Nucleus accumbens (tissue), 56 donors: ENCODE measurements at regions not wholly inside any gene's neighbourhood (a gene's known extent, or its start where the extent isn't known, plus 50 kb on each side); places are given as distances from the start of the nearest gene placed in this dataset.
"Not testable (repeated sequence)": the region's sequence is repeated elsewhere in the genome, so short reads cannot be mapped to it uniquely, and the experiment has no call there.

Source experiments
- DNase-seq, 56 donors: peaks; one replicate each; lab custom pipeline; 2025; lab: John Stamatoyannopoulos, UW

DNA sequence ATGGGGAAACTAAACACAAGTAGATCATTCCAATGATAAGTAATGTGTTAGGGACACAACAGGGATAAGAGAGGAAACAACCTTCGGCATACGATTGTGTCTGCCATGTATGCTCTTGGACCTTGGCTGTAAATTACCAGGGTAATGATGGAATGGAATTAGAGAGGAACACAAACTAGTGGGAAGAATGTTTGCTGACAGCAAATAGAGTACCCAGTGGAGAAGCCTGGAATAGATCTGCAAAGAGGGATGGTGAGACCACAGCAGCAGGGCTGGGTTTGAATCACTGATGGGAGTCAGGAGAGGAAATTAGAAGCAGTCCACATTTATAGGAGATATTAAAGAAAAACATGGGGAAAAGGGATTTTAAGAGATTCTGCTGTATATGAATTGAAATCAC lies 172.8 kb downstream of the LRIG3 start:
- no peak for DNase-seq

DNA sequence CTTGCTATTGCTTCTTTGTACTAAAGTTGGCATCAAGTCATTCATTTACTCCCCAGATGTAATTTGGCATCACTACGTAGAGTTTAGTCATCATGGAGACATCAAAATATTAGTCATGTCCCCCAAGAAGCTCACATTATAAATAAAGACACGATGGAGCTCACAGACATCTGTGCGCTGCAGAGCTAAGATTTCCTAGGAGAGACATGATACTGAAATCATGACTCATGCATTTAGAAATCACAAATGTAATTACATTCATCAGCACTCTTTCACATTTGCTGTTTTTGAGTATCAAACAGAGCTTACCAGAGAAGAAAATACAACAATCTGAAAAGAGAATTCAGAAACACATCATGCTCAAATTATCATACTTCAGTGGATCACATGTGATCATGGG lies 169.8 kb downstream of the LRIG3 start:
- peak in 7 of 56 donors; percentile 1 to 29 (median 15) for DNase-seq

DNA sequence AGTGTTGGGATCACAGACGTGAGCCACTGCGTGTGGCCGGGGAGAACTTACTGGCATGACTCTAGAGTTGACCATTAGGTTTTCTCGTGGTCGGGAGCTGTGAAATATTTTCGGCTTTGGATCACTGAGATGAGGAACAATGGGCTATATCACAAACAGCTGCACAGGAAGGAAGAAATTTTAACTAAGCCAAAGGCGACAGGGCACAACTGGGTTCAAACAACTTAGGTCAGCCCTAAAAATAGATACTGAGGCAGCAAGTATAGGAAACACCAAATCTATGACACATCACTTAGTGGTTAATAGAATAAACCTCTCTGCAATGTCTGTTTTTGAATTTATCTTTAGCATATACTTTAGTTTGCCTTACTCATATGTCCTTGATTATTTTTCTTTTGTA lies 162.9 kb downstream of the LRIG3 start:
- no peak for DNase-seq

DNA sequence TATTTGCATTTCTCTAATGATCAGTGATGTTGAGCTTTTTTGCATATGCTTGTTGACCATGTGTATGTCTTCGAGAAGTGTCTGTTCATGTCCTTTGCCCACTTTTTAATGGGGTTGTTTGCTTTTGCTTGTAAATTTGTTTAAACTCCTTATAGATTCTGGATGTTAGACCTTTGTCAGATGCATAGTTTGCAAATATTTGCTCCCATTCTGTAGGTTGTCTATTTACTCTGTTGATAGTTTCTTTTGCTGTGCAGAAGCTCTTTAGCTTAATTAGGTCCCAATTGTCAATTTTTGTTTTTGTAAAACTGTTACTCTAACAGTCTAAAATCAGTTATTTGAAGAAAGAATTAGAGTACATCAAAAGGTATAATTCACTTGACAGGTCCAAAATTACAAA lies 160.6 kb downstream of the LRIG3 start:
- not testable (repeated sequence) for DNase-seq

DNA sequence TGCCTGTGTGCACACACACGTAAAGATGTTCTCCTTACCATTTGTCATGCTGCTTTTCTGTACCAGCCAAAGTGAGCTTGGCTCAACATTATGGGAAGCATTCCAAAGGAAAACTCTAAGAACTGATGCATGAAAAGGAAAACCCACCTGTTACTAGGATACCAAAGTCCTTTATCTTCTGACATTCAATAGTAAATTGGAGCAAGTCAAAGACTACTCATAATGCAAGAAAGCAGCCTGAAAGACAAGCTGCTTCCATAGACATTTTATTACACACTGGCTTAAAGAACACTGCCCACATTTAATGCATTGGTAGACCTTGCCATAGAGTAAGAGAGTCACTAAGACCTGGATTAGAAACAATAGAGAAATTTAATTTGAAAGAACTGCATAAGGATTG lies 159.0 kb downstream of the LRIG3 start:
- DNase-seq = no peak

DNA sequence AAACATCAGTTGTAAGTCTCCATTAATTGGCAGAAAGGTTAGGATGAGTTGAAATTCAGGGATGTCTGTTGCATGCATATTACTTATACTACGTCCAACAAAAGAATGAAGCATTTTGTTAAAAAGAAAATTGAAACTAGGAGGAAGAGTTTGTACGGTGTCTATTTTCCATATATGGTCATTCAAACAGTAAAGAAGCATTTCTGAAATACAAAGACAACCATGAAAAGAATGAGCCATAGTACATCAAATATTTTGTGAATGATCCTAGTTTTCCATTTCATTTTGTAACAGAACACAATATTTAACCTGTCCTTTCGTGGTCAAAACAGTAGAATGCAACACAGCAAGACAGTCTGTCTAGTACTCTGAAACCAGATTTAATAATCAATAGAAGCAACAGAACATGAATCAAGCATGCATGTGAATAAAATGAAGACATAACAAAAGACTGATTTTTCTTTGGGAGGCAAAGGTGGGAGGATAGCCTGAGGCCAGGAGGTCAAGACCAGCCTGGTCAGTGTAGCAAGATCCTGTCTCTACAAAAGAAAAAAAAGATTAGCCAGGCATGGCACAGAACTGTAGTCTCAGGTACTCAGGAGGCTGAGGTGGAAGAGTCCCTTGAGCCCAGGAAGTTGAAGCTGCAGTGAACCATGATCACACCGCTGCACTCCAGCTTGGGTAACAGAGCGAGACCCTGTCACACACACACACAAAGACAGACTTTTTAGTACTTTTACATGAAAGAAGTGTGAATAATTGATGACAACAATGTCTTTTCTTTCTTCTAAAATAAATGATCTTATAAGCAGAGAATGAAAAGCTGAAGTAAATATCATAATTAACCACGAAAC lies 156.0 kb downstream of the LRIG3 start:
- no peak for DNase-seq

DNA sequence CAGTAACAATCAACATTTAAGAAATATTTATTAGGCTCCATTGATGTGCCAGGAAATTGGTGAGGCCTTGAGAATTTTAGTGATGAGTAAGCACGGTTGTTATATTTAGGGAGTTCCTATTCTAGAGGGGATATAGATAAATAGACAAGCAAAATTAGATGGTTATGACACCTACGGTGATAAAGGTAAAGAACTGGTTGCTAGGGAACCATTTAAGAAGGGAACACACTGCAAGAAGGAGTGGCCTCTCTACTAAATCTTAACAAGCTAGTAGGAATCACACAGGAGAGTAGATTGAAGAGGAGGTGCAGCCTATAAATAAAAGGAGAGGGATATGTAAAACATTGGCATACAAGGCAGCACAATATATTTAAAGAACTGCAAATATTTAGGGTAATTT lies 155.2 kb downstream of the LRIG3 start:
- no peak for DNase-seq

DNA sequence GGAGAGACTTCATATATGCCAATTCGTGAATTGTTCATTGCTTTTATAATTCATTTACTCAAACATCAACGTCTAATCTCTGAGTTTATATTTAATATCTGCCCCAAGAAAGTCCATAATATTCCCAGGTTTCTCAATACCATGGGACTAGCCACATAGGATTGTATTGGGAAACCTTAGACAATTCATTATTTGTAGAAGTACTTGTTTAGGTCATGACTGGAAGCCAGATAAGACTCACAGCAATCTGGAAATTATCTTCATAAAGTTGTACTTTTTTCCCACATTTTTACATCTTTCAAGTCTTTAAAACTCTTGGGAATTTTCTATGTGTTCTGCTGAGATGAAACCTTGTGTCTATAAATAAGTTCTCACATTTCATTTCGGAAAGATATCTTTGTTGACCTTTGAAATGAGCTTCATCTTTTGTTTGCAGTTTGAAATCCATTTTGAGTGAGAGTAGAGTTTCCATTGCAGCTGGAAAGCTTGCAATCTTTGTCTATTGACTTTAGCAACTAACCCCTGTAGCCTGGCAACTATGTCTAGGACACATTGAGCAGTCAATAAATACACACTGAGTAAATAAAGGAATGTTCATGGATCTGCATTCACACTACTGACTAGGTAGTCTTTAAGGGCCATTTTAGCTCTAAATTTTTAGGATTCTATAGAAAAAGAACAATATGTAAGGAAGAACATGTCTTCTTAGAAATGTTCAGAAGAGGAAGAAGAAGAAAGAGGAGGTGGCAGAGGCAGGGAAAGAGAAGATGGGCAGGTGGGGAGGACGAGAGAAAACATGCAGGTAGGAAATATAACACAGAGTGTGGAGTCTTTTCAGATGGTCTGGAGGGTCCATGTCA lies 154.4 kb downstream of the LRIG3 start:
- DNase-seq = no peak

DNA sequence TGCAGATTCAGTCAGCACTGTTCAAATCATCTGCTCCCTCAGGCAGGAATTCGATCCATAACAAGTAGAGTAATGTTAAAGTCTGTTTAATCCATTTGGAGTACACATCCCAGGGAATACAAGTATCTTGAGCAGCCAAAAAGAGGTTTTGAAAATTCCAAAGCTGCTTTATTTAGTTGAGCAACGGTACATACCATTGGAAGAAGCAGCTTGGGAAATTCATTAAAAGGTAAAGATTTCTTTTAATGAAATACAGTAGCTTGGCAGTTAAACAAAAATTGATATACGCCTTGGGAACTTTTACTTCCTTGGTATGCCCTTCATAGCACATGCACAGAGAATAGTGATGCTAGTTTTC lies 153.8 kb downstream of the LRIG3 start:
- no peak for DNase-seq

DNA sequence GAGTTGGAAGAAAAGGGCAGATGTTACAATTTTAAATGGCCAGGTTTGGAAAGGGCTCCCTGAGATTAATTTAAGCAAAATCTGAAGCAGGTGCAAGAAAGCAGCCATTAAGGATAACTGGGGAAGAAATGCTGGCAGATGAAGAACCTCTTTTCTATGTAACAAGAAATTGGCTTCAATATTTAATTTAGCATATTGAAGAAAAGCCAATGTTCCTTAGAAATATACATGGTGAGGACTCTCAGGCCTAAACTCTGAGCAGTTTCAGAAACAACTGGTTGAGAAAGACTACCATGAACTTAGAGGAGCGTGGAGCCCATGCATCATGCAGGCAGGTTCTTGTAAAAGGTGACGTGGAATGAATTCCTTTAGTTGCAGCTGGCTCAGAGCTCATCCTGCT lies 152.8 kb downstream of the LRIG3 start:
- DNase-seq = no peak

DNA sequence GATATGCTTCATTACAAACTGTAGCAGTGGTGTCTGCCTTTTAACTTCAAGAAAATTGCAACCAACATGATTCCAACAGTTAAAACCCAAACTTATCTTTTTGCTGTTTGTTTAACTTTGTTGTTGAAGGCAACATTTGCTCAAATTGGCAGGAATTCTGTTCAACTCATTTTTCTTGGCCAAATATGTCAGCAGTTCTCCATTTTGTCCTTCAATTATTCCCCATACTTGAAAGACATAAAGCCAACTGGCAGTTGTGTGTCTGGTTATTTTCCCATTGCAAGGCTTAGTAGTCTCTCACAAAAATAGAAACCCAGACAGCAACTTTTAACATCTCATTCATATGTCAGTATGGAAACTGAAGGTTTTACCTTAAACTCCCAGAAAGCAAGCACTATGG lies 146.3 kb downstream of the LRIG3 start:
- no peak for DNase-seq

DNA sequence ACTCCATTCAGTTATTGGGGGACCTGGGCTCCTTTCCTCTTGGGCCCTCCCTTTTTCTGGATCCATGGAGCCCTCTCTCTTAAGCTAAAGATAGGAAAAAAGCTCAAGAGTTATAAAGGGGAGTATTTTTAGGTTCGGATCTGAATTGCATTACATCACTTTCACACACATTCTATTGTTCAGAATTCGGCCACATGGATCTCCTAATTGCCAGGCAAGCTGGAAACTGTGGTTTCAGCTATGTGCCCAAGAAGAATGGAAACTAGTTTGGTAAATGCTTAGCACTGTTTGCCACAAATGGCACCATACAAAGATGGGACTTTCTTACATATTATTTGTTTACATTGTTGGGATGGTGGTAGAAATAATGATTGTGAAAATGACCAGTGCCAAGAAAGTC lies 145.6 kb downstream of the LRIG3 start:
- no peak for DNase-seq

DNA sequence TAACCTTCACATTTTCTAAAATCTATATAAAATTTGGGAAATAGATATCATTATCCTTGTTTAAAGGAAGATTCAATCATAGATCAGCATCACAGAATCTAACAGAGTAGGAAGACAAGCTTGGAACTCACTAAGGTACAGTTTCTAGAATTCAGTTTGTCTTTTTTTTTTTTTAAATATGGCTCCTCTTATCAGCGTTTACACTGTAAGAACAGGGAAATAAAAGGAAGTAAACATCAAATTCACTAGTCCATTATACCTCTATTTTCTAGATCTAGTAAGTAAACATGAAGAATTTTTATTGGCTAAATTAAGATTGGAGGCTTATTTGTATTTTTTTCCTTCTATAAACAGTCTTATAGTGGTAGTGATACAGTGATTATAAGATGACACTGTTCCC lies 144.9 kb downstream of the LRIG3 start:
- DNase-seq = no peak

DNA sequence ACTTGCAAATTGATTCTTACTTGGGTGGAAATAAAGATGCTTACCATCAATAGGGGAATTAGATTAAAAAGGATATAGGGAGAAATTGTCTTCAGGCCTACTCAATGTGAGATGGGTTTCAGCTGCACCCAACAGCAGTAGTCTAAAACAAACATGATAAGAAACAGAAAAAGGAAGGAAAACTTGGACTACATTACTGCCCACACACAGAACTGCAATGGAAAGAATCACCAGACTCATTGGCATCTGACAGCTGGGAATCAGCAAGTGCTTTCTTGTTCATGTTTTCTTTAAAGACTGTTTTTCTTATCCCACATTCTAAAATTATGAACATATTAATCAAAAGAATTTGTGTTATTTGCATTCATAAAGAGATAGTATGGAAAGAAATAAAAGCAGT lies 144.2 kb downstream of the LRIG3 start:
- no peak for DNase-seq

DNA sequence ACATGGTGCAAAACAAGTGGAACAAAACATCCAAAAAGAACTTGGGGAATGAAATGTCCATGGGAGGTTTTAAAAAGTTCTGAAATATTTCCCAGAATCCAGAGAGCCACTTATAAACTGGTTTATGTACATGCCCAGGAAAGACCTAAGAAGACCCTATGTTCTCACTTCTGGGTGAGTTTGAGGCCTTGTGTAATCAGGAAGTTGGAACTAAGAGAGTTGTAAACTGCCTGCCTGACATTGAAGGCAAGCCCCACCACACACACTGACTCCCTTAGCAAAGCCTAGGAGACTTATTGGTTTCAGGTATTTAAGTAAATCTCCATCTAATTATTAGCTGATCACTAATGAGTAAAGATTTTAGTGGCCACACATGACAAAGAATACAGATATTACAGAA lies 142.5 kb downstream of the LRIG3 start:
- no peak for DNase-seq

DNA sequence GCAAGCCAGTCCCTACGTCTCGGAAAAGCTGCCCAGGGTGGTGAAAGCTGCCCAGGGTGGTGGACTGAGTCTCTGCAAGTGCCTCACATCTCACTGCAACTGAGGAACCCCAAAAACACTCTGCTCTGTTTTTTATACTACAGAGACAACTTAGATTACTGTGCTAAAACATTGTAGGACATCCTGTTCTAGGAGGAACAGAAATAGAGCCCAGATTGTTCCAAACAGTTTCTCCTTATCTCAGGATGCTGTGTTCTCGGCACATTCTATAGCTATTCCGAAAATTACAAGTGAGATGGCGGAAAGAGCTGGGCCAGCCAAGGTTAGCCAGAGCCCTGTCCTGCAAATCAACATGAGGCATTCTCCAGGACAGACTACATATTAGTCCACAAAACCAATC lies 138.7 kb downstream of the LRIG3 start:
- no peak for DNase-seq

DNA sequence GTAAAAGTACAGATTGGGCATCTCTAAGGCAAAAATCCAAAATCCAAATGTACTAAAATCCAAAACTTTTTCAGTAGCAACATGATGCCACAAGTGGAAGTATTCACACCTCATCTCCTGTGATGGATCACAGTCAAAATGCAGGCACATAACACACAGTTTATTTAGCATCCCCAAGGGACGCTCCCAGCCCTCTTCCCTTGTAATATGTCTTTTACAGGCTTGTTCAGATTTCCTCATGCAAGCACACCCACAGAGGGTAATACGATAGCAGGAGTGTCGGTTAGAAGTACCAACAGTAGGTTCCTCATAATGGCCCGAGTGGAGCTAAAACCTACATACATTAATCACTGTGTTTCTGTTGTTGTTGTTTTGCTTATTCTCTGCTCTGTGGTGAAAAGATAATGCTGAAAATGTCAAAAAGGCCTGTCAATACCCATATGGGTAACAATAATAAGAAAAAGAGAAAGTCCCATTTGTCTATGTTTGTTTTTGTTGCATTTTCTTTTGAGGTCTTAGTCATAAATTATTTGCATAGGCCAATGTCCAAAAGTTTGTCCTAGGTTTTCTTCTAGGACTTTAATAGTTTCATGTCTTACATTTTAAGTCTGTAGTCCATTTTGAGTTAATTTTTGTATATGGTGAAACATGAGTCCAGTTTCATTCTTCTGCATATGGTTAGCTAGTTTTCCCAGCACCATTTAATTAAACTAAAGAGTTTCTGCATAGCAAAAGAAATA lies 133.1 kb downstream of the LRIG3 start:
- no peak for DNase-seq

DNA sequence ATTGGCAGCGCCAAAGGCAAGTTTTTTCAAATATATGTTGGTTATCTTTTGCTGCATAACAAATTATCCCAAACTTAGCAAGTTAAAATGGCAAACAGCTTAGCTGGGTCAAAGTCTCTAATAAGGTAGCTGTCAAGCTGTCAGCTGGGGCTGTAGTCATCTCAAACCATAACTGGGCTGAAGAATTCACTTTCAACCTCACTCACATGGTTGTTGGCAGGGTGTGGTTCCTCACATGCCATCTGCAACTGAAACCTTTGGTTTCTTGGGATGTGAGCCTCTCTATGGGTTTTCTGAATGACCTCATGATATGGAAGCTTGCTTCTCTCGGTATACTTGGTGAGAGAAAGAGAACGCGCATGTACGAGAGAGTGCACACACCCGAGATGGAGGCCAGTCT lies 125.4 kb downstream of the LRIG3 start:
- no peak for DNase-seq

DNA sequence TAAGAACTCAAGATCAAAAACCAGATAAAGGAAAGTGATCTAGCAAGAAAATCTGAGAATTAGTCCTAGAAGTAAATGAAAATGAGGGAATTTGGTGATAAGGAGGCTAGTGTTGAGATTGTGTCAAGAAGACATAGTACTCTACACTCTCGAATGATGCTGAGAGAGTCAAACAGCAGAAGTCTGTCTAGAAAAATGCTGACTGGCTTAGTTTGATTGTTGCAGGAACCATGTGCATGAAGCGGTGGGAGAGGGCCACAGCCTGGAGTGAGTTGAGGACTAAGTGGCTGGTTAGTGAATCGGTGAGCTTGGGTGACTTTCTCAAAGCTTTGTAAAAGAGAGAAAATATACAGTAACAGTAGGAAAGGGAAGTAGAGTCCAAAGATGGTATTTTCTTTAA lies 124.5 kb downstream of the LRIG3 start:
- no peak for DNase-seq

DNA sequence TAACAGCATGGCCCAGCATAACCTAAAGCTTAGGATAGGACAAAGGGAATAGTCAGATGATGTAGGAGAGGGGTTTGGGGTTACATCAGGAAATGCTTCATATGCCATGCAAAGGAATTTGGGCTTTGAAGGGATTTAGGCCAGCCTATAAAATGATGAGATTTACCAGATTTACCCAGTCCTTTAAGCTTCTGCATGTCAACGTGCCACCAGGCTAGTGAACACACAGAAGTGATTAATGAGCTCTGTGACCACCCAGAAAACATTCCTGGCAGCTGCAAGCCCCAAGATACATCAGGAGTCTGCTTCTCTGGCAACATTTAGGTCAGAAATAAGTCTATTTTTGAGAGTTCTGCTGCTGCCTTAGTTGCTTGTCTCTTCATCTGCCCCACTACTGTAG lies 118.3 kb downstream of the LRIG3 start:
- no peak for DNase-seq

DNA sequence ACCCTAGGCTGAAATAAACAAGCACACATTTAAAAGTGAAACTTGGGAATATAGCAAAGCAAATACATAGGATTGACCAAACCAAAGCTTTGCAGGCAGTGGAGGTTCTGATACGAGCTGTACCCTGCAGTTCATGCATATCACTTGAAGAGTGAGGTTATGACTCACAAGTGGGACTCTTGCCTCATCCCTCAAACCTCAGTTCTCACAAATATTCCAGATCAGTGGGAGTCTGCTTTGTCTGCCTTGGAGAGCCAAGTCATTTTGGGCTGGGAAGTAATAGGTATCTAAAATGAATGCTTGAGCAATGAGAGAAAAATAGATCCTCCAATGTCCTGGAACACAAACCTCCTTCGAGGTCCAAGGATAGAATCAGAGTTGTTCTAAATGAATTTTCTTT lies 116.4 kb downstream of the LRIG3 start:
- peak in 7 of 56 donors; percentile 1 to 29 (median 6) for DNase-seq
